ENCODE measurements at regions not wholly inside any gene's neighbourhood (a gene's known extent, or its start where the extent isn't known, plus 50 kb on each side); places are given as distances from the start of the nearest gene placed in this dataset.

DNA sequence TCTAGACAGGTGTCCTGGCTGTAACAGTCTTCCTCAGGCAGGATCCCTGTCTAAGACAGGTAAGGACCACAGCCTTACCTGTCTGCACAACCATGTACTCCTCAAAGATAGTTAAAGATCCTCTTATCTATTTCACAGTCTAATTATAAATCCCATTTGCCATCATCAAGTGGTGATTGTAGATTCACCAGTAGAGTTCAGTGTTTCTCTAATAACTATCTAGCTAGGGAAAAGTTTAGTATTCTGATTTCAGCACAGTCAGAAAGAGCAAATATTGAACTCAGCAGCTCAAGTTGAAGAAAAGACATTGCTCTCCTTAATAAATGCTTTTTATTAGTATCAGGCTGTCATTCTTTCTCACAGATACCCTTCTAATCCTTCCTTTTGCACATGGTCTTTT, 1305.5 kb upstream of the NXPH2 start:
- no peak for TF ChIP-seq CTCF (IDR thresholded peaks at IDR 0.05)
- TF ChIP-seq POLR2A (IDR thresholded peaks at IDR 0.05), result no peak
- TF ChIP-seq POLR2AphosphoS5 (IDR thresholded peaks at IDR 0.05), result no peak
- TF ChIP-seq EP300 (IDR thresholded peaks at IDR 0.05), result no peak

All from gastroesophageal sphincter (tissue), 3 donors.